COLO668 (cell line): ENCODE measurements at regions not wholly inside any gene's neighbourhood (a gene's known extent, or its start where the extent isn't known, plus 50 kb on each side); places are given as distances from the start of the nearest gene placed in this dataset.
"Not testable (repeated sequence)": the region's sequence is repeated elsewhere in the genome, so short reads cannot be mapped to it uniquely, and the experiment has no call there.

Source experiments
- DNase-seq: peaks from one replicate; lab custom pipeline; 2025; ENCODE audit not compliant: unreplicated experiment; lab: John Stamatoyannopoulos, UW

DNA sequence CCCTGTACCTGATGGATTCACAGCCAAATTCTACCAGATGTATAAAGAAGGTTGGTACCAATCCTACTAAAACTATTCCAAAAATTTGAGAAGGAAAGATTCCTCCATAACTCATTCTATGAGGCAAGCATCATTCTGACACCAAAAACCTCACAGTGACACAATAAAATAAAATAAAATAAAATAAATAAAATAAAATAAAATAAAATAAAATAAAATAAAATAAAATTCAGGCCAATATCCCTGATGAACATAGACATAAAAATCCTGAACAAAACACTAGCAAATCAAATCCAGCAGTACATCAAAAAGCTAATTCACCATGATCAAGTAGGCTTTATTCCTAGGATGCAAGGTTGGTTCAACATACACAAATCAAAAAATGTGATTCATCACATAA, 108.1 kb downstream of the PROX1 start:
- not testable (repeated sequence) for DNase-seq

DNA sequence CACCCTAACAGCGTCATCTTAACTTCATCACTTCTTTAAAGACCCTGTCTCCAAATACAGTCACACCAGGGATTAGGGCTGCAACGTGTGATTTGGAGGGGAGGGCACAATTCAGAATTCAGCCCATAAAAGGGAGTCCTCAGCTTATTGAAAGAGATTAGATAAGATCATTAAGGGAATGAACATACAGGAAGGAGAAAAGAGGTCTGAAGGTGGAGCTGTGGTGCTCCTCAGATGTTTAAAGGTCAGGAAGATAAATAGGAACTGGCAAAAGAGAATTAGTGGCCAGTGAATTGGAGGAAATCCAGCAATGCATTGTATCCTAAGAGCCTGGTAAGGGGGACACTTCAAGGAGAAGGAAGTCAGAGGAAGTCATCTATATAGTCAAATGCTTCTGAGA, 113.5 kb downstream of the PROX1 start:
- DNase-seq, result no peak

DNA sequence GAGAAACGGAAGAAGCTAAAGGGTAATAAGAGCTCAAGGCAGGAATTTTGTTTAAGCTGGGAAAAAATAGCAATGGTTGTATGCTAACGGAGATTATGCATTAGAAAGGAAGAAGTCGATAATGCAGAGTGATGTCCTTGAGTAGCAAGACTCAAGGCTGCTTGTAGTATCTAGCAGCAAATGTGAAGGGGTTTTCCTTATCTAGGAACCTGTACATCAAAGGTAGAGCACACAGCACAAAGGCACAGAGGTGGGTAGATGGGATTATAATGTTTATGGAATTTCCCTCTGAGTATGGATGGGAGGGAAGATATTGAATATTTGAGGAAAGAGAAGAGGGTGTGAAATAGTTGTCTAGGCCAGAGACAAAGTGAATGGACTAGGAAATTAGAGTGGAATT, 114.1 kb downstream of the PROX1 start:
- no peak for DNase-seq

DNA sequence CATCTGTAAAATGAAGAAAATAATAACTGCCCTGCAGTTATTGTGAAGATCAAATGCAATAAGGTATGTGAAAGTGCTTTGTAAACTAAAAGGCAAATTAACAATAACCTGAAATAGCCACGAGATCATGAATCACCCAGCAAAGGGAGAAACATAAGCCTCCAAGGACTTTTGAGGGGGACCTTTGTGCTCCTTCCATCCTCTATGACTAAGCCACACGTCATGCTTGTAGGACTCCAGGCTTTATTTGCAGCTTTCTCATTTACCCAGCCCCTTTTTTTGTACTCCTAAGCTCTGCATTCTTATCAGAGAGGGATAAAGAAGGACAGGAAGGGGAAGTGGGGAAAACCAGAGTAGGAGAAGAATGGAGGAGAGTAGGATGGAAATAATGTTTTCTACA, 115.1 kb downstream of the PROX1 start:
- no peak for DNase-seq

DNA sequence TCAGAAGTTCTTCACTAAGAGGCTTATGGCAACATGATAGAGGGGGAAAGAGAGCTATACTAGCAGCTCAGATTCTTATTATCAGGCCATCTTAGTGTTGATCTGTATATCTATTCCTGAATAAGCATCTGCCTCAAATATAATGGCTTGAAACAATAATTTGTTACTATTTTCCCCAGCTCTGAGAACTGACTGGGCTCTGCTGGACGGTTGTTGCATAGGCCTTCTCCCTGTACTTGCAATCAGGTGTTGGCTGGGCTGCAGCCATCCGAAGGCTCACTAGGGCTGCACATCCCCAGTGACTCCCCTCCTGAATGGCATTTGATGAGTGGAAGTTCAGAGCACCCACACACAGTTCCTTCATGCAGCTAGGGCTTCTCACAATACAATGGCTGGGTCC, 116.0 kb downstream of the PROX1 start:
- DNase-seq, result no peak

DNA sequence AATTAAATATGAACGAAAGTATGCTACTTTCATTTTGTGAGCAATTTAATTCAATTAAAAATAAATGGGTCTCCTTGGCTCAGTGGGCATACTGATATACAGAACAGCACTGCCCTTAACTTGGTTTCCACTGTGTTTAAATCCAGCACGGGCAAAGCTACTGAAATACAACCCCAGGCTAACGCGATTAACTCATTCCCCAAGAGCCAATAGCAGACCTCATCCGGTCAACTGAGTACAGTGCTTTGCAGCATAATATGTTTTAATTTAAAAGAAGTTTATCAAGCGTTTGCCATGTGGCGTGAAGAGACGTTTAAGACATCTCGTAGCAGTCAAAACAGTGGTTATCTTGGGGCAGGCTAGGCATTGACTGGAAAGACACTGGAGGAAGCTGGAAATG, 118.6 kb downstream of the PROX1 start:
- DNase-seq, result no peak

DNA sequence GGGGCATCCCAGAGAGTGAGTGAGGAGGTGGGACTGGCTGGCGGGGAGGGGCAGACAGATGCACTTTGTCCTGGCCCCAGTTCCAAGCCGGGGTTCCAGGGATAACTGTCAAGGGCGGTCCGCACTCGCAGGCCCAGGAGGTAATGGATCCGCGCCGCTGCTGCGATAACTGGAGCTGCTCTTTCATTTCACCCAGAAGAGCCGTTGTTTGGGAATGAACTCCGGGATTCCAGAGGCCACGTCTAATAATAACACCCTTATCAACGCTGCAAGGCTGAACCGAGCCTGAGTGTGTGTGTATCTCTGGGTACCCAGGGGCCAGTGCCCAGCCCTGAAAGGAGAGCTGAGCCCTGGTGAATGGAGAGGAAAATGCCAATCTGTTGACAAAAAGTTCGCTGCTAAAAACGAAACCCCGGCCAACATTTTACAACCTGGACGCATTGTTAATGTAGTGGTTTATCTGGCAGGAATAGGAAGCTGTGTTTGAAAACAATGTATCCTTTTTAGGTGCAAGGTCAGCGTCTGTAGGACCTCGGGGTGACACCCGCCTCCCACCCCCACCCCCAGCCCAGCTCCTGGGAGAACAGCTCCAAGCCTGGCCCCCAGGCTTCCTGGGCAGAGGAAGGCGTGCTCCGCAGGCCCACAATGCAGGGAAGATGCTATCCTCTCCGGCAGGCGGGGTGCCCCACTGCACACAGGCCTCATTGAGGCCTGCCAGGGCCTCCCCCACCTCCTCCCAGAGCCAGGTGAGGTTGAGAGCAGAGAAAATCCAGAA, 119.7 kb downstream of the PROX1 start:
- no peak for DNase-seq

DNA sequence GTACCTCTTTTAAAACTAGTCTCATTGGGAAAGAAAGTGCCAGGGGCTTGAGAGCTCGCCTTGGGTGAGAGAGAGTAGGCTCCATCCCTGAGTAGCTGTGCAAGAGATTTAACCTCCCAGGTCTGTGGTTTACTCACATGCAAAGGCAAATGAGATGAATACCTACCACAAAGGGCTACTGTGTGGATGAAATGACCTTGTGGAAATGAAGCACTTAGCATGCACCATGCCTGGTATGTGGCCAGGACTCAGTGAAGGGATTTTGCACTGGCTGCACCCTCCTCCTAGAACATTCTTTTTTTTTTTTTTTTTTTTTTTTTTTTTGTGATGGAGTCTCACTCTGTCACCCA, 120.3 kb downstream of the PROX1 start:
- DNase-seq, result no peak

DNA sequence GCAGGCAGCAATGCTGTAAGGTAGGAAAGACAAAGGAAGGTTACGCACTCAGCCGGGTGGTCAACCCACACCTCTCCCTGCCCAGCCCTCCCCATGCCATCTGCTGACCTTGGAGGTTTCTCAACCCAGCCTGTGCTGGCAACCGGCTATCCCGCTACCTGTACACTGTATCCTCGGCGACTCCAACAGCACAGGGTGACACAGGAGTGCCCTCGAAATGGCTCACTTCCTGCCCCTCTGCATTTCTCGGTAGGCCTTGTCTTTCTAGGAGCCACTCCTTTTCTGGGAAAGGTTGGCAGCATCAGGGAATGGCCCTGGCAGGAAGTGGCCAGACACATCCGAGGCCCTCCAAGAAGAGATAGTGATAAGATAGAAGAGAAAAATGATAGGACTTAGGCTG, 124.0 kb downstream of the PROX1 start:
- DNase-seq, result no peak

DNA sequence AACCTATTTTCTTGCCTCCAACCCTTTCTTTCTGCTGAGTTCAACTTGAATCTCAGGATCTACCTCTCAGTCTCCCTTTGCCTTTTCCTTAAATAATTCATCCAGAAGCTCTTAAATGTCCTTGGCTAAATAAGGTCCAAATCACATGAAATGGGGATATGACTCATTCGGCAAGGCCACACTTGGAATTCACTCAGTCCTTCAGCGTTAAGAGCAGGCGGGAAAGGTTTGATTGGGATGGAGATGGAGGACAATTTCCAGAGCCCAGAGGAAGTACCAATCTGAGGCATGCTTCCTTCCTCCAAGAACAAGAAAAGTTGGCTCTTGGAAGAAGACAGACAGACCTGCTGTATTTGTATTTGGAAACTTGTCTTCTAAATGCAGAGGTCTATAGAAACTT, 128.5 kb downstream of the PROX1 start:
- no peak for DNase-seq

DNA sequence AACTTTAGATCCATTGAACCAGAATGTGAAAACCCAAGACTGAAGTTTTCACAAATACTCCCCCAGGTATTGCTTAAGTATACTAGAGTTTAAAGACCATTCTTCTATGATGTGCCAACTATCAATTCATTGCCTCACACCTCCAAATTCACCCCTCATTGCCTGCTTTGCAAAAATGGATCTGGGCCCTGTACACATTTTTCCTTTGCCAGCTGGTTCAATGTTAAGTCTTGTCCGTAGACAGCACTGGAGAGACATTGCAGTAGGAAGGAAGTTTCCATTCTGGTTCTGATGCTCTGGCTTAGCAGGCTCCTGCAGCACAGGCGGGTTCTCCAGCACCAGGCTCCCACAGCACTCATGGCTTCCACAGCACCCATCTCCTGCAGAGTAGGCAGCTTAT, 130.0 kb downstream of the PROX1 start:
- DNase-seq, result no peak

DNA sequence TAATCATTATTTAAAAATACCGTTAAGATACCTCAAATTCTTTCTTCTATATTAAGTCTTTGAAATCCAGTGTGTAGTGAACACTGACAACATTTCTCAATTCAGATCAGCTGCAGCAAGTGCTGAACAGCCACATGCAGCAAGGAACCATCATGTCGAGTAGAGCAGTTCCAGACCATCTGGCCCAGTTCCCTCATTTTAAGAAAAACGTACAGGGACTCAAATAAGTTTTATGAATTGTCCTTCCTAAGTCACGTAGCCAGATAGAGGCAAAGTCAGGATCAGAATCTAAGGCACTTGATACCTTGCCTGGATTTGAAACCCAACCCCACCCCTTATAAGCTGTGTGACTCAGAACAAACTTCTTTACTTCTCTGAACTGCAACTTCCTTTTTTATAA, 132.4 kb downstream of the PROX1 start:
- no peak for DNase-seq

DNA sequence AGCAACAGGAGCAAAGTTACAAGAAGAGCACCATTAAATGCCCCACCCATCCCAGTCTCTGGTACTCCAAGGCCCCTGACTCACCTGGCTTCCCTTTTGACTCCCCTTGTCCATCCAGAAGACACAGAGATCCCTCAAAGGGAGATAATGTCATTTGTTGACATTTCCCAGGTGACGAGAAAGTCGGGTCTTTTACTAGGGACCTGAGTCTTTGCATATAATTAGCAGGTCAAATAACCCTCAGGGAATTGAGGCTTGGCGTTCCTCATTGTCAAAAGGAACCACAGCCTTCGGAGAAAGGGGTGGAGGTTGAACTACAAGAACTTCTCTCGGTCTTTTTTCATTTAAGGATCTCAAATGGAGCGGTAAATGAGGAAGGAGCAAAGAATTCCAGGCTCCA, 133.2 kb downstream of the PROX1 start:
- no peak for DNase-seq

DNA sequence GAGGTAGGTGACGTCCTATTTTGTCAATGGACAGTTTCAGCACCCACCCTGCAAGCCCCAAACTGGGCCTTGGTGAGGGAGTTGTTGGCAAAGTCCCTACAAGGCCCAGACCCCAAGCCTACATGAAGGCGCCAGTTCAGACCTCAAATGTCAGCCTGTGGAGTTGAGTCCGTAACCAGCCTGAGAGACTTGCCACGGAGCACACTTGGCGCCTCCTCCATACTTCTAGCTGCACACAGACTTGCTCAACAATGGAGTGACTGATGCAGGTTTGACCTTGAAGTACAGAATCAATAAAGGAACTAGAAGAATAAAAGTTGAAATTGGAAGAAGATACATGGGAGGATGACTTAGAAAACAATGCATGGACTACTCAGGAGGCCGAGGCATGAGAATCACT, 134.3 kb downstream of the PROX1 start:
- DNase-seq, result no peak

DNA sequence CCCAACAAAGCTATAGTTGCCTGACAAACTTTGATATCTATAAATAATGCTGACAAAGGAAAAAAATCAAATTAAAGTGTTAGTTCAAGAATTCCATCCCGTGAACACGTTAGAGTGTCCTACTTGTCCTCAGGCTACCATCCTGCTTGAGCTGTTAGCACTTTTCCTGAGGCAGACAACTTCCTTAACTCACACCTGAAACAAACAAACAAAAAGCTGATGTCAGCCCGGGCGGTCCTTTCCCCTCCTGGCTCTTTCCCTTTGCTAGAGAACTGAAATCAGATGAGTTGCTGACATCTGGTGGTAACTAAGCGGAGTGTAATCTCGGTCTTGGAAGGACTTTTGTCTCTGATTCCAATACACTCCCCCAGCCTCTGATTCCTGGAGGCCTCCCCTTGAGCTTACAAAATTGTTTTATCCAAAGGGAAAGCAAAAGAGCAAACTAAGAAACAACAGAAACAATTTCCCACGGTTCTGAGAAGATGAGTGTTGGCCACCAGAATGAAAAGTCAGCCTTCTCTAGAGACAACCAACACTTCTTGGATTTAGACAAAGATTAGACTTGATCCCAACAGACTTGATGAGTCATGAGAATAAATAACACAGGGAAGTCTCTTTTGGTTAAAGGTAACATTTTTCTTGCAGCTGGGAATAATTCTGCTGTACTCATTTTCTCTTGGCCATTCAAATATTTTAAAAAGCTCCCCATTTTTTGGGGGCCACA, 135.4 kb downstream of the PROX1 start:
- DNase-seq, result peak; percentile 74

DNA sequence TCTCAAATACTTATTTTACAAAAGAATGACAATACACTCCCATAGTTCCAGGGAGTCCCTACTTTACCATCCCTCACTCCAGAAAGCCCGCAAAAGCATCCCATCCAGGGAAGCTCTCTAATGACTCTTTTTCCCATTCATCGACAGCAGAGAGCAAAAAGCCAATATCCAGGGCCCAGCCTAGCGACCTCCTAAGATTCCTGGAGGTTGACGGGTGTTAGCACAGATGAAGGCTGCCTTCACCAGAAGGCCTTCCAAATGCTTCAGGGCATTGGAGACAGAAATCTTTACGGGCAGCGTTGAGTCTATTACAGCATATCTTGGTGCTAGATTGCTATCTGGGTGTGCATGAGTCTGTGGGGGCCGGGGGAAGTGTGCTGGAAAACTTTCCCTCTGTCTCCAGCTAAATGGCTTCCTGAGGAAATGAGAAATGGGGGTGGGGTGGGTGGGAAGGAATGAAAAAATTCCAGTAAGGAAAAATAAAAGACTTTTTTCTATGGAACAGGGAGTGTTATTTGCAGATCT, 136.6 kb downstream of the PROX1 start:
- DNase-seq, result no peak

DNA sequence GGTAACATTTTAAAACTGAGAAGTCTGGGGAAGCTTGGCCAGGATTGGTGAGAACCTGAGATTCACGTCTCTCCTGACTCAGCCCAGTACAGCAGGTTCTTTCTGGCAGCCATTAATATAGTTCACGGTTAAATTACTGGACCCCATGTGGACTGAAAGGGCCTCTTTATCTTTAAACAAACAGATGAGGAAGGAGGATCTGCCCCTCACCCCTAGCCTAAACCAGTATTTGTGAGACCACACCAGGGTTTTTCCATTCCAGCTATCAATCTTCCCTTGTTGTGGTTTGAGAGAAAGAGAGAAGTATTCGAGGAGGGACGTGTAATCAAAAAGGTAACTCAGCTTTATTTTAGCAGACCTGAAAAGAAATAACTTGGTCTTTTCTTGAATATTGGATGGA, 137.1 kb downstream of the PROX1 start:
- no peak for DNase-seq

DNA sequence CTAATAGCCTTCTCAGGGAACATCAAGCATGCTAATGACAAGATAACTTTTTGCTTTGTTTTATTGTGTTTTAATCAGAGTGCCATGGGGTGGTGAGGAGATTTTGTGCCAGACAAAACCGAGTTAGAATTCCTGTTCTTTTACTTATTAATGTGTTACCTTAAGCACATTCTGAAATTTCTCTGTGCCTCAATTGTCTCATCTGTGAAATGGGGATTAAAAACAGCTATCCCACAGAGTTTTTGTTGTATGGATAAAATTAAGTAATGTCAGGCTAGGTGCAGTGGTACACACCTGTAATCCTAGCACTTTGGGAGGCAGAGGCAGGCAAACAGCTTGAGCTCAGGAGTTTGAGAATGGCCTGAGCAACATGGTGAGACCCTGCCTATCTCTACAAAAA, 138.0 kb downstream of the PROX1 start:
- DNase-seq, result no peak

DNA sequence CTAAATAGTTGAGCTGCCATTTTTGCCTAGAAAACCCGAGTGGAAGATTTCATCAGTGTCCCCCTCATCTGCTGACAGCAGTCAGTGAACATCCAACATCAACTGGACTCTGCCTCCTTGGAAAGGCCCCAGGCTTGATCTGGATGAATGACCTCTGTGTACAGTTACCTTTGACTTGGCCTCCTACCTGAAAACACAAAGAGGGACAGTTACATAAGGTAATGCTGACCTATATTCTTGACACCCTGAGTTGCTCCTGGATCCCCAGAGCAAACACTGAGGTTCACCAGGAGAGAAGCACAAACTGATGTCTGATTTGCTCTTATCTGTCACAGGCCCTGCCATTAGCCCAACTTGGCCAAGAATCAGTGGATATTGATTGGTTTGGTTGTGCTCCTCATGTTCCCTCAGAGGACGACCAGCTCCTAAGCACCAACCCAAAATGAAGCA, 138.9 kb downstream of the PROX1 start:
- no peak for DNase-seq

DNA sequence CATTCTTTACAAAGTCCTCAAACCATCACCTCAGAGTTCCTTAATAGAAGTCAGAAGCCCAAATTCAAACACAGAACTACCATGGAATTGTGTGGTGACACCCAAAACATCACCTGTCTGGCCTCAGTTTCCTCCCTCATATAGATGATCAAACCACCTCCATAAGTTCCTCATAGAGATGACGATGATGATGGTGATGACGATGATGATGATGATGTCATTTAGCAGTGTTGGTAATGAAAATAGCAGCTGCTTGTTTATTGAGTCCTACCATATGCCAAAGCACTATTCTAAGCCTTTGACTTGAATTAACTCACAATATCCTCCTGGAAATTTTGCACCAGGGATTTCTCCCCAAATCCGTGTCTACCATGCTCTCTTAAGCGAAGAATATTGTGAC, 139.9 kb downstream of the PROX1 start:
- DNase-seq, result no peak

DNA sequence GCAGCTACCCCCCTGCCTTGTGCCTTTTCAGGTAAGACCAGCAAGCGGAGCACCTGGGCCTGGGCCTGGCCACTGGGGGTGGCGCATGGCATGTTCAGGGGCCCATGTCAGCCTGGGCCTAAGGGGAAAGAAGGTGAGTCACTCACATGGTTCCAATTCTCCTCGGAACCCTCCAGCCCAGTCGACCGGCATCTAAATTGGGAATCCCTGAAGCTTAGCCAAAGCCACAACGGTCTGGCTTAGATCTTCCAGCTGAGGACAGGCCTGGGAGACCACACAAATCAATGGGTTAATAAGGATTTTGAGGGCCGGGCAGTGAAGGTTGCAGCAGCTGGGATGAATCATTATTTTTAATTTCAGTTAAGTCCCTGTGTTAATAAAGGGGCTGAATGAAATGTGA, 145.1 kb upstream of the SMYD2 start:
- DNase-seq, result no peak

DNA sequence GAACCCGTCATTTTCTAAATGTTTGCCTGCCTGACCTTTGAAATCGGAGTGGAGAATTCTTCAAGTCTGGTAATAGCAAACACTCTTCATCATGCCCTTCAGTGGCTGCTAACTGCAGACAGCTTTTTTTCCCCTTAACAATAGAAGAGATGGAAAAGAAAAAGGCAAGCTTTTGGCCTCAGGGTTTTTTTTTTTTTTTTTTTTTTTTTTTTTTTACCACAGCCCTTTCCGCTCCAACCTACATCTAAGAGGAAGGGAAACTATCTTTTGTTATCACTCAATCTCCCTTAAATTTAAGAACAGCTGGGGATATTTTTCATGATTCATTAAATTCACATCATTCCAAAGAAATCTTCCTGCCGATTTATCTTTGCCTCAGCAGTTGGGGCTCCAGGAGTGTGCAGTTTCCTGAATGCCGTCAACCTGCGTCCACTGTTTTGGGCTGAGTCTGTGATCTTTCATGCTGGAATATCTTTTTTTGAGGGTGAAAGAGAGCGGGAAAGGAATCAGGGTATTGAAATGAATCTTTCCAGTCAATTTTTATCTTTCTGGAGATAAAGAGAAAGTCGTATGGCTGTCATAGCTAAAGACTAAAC, 144.5 kb upstream of the SMYD2 start:
- DNase-seq, result no peak
